Suprapubic skin (tissue), 4 donors: ENCODE measurements at regions not wholly inside any gene's neighbourhood (a gene's known extent, or its start where the extent isn't known, plus 50 kb on each side); places are given as distances from the start of the nearest gene placed in this dataset.

Experiments used
- DNase-seq, 2 donors: peaks; one replicate each; pipeline ENCODE4 v3.0.0-alpha.2; 2019; ENCODE audit warnings: low spot score in 2 of 2
- H3K27ac ChIP-seq: fragments of 200-600 bp; sonication (generic); one replicate; pipeline ENCODE4 v1.5.1; 2019
- H3K27me3 ChIP-seq: fragments of 200-600 bp; sonication (generic); one replicate; pipeline ENCODE4 v1.5.1; 2019
- H3K36me3 ChIP-seq: fragments of 200-600 bp; sonication (generic); one replicate; pipeline ENCODE4 v1.5.1; 2019
- H3K4me1 ChIP-seq: fragments of 200-600 bp; sonication (generic); one replicate; pipeline ENCODE4 v1.5.1; 2019
- H3K4me3 ChIP-seq: fragments of 200-600 bp; sonication (generic); one replicate; pipeline ENCODE4 v1.5.1; 2019; ENCODE audit warnings: mild to moderate bottlenecking
- H3K9me3 ChIP-seq: fragments of 200-600 bp; sonication (generic); one replicate; pipeline ENCODE4 v1.5.1; 2019
- CTCF ChIP-seq, 2 donors: fragments of 200-600 bp in 1 of 2; fragments of 450-650 bp in 1 of 2; sonication (generic) in 1 of 2; IDR thresholded peaks; one replicate each; pipeline ENCODE4 v1.5.1; 2016 to 2019; ENCODE audit warnings: antibody characterized with exemption in 2 of 2, mild to moderate bottlenecking in 1 of 2, moderate library complexity in 1 of 2
- EP300 ChIP-seq: sonication (generic); formaldehyde crosslinking; IDR thresholded peaks from one replicate; pipeline ENCODE4 v1.6.1; 2017; ENCODE audit warnings: antibody characterized with exemption
- POLR2A ChIP-seq, 2 donors: fragments of 450-650 bp; IDR thresholded peaks; one replicate each; pipeline ENCODE4 v1.6.1; 2017; ENCODE audit warnings: antibody characterized with exemption in 2 of 2, mild to moderate bottlenecking in 2 of 2, moderate library complexity in 2 of 2
- POLR2AphosphoS5 ChIP-seq, 3 donors: sonication (generic); formaldehyde crosslinking; IDR thresholded peaks; one replicate each; pipeline ENCODE4 v1.6.1; 2017; ENCODE audit warnings: antibody characterized with exemption in 3 of 3
- WGBS: methylation state at CpG from one replicate; pipeline ENCODE4 v1.1.5; 2018; 5-methylcytosine and 5-hydroxymethylcytosine counted together

GRCh38 chr20:50369225-50370035 is 140.8 kb upstream of the PTPN1 start:
- TF ChIP-seq POLR2A (IDR thresholded peaks at IDR 0.05) (no peak), EP300 (no peak), CTCF (IDR thresholded peaks at IDR 0.05) (no peak), POLR2AphosphoS5 (IDR thresholded peaks at IDR 0.05) (no peak)
- Histone ChIP-seq H3K27me3 (no peaks in the 10 kb centered on the region), H3K4me1 (peaks cover 7% of the 10 kb centered on the region), H3K27ac (no peak overlapping the region), H3K36me3 (no peaks in the 10 kb centered on the region), H3K4me3 (no peak overlapping the region), H3K9me3 (no peaks in the 10 kb centered on the region)
- DNase-seq, result no peak
- WGBS, result 60% methylated on average over 10 of the region's 13 CpGs

GRCh38 chr20:50370036-50370566 is 140.1 kb upstream of the PTPN1 start:
- Histone ChIP-seq H3K27ac (no peak overlapping the region), H3K27me3 (no peaks in the 10 kb centered on the region), H3K9me3 (no peaks in the 10 kb centered on the region), H3K4me1 (peaks cover 7% of the 10 kb centered on the region), H3K4me3 (no peak overlapping the region), H3K36me3 (no peaks in the 10 kb centered on the region)
- 95% methylated on average over 11 of the region's 11 CpGs for WGBS
- no peak for DNase-seq
- TF ChIP-seq POLR2AphosphoS5 (IDR thresholded peaks at IDR 0.05) (no peak), EP300 (no peak), CTCF (IDR thresholded peaks at IDR 0.05) (no peak), POLR2A (IDR thresholded peaks at IDR 0.05) (no peak)

GRCh38 chr20:50371878-50372769 is 138.1 kb upstream of the PTPN1 start:
- Histone ChIP-seq H3K36me3 (no peaks in the 10 kb centered on the region), H3K27me3 (no peaks in the 10 kb centered on the region), H3K4me1 (peaks cover 4% of the 10 kb centered on the region), H3K4me3 (no peak overlapping the region), H3K9me3 (no peaks in the 10 kb centered on the region), H3K27ac (no peak overlapping the region)
- TF ChIP-seq POLR2AphosphoS5 (IDR thresholded peaks at IDR 0.05), result no peak
- TF ChIP-seq POLR2A (IDR thresholded peaks at IDR 0.05), result no peak
- no peak for TF ChIP-seq EP300
- TF ChIP-seq CTCF (IDR thresholded peaks at IDR 0.05), result no peak
- DNase-seq, result no peak
- WGBS, result 79% methylated on average over 13 of the region's 13 CpGs

- Histone ChIP-seq H3K4me1 (peaks cover 4% of the 10 kb centered on the region), H3K27me3 (no peaks in the 10 kb centered on the region), H3K9me3 (no peaks in the 10 kb centered on the region), H3K27ac (no peak overlapping the region), H3K4me3 (no peak overlapping the region), H3K36me3 (no peaks in the 10 kb centered on the region)
- WGBS, result 39% methylated on average over 3 of the region's 3 CpGs
- no peak for DNase-seq
- TF ChIP-seq POLR2A (IDR thresholded peaks at IDR 0.05) (no peak), POLR2AphosphoS5 (IDR thresholded peaks at IDR 0.05) (no peak), CTCF (IDR thresholded peaks at IDR 0.05) (no peak), EP300 (no peak)
Observed at GRCh38 chr20:50372770-50373088, 137.5 kb upstream of the PTPN1 start.
